Ovary (tissue), 3 donors: ENCODE measurements at regions not wholly inside any gene's neighbourhood (a gene's known extent, or its start where the extent isn't known, plus 50 kb on each side); places are given as distances from the start of the nearest gene placed in this dataset.

Source experiments
- CTCF ChIP-seq, 3 donors: fragments of 450-650 bp in 2 of 3; fragments of 200-600 bp in 1 of 3; IDR thresholded peaks; one replicate each; pipeline versions ENCODE4 v1.5.1 to v1.8.0; 2016 to 2022; ENCODE audit warnings: antibody characterized with exemption in 3 of 3, mild to moderate bottlenecking in 1 of 3
- POLR2A ChIP-seq: fragments of 450-650 bp; IDR thresholded peaks from one replicate; pipeline ENCODE4 v1.6.1; 2017; ENCODE audit warnings: antibody characterized with exemption, mild to moderate bottlenecking, moderate library complexity
- donor health status: DM: no; HTN: no; CAD: no.

GRCh38 chr15:94110476-94111130 is 120.8 kb upstream of the MCTP2 start:
- no peak for TF ChIP-seq CTCF (IDR thresholded peaks at IDR 0.05)
- TF ChIP-seq POLR2A, result no peak
